Lung (tissue), 11 donors: ENCODE measurements at regions not wholly inside any gene's neighbourhood (a gene's known extent, or its start where the extent isn't known, plus 50 kb on each side); places are given as distances from the start of the nearest gene placed in this dataset.

Experiments used
- ATAC-seq: fragments of 200-7000 bp; cut with Tn5 transposase; one replicate; pipeline ENCODE4 v1.9.1; 2020; ENCODE audit warnings: moderate number of reproducible peaks; ENCODE audit not compliant: insufficient read depth, low FRiP score
- DNase-seq, 3 donors: peaks; one replicate each; pipeline ENCODE4 v3.0.0-alpha.2; 2013 to 2017
- H3K27ac ChIP-seq, 2 donors: one replicate each; pipeline ENCODE4 v1.5.1; 2013; ENCODE audit warnings: mild to moderate bottlenecking in 2 of 2, moderate library complexity in 2 of 2, control low read depth in 1 of 2, inconsistent platforms in 1 of 2, low read depth in 1 of 2, low read length in 1 of 2
- H3K27me3 ChIP-seq, 3 donors: one replicate each; pipeline ENCODE4 v1.5.1; 2013; ENCODE audit warnings: low read length in 2 of 3; ENCODE audit not compliant: control insufficient read depth in 3 of 3, insufficient read depth in 3 of 3
- H3K36me3 ChIP-seq, 4 donors: one replicate each; pipeline ENCODE4 v1.5.1; 2013; ENCODE audit warnings: low read length in 4 of 4, mild to moderate bottlenecking in 1 of 4, moderate library complexity in 1 of 4; ENCODE audit not compliant: control insufficient read depth in 4 of 4, insufficient read depth in 4 of 4
- H3K4me1 ChIP-seq, 5 donors: one replicate each; pipeline ENCODE4 v1.5.1; 2013; ENCODE audit warnings: low read length in 5 of 5, mild to moderate bottlenecking in 2 of 5, moderate library complexity in 1 of 5; ENCODE audit not compliant: control insufficient read depth in 5 of 5, insufficient read depth in 5 of 5
- H3K4me3 ChIP-seq: one replicate; pipeline ENCODE4 v1.5.1; 2013; ENCODE audit warnings: mild to moderate bottlenecking, control low read depth, moderate library complexity
- H3K9ac ChIP-seq, 2 donors: one replicate each; pipeline ENCODE4 v1.5.1; 2013; ENCODE audit warnings: low read length in 2 of 2, control low read depth in 1 of 2; ENCODE audit not compliant: insufficient read depth in 1 of 2
- H3K9me3 ChIP-seq, 4 donors: one replicate each; pipeline ENCODE4 v1.5.1; 2013; ENCODE audit warnings: low read length in 3 of 4, mild to moderate bottlenecking in 1 of 4, moderate library complexity in 1 of 4; ENCODE audit not compliant: control insufficient read depth in 4 of 4, insufficient read depth in 3 of 4
- WGBS, 2 donors: extraction: QIAGEN DNeasy Blood & Tissue Kit; methylation state at CpG; one replicate each; pipeline ENCODE4 v1.1.7; 2013; 5-methylcytosine and 5-hydroxymethylcytosine counted together
- TF ChIP-seq, protein P1 (sequence below): IDR thresholded peaks from 2 replicates; pipeline ENCODE4 v1.5.1; 2012; ENCODE audit warnings: mild to moderate bottlenecking; ENCODE audit errors: control extremely low read depth, extremely low read depth
- donor health status: control.
- donor health status: control.
- donor health status: Bipolar disorder and iron deficiency.
- donor health status: healthy.
- donor health status: DM: yes; HTN: yes; CAD: no.

DNA sequence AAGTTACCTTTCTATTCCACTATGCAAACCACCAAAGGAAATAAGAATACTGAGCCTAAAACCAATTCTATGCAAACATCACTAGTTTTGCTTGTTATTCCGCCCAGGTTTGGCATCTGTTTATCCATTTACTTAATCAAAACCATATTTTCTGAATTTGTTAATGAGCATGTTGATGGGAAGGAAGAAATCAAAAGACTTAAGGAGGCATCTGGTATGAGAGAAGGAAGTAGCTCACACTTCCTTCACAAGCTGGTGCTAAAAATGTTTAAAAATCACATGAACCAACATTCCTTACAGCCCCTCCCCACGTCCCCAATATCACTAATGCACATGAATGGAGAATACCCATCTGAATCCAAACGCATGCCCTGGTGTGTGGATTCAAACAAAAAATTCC lies 52.0 kb upstream of the PRKAR2B start:
- H3K9me3 ChIP-seq, result peaks cover 0 to 2% (median 0%) of the 10 kb centered on the region in 4 donors
- H3K36me3 ChIP-seq, result no peaks in the 10 kb centered on the region
- no peaks in the 10 kb centered on the region for H3K27me3 ChIP-seq
- no peak overlapping the region for H3K9ac ChIP-seq
- no peaks in the 10 kb centered on the region for H3K4me1 ChIP-seq
- ATAC-seq, result no peak
- TF ChIP-seq, protein P1, sequence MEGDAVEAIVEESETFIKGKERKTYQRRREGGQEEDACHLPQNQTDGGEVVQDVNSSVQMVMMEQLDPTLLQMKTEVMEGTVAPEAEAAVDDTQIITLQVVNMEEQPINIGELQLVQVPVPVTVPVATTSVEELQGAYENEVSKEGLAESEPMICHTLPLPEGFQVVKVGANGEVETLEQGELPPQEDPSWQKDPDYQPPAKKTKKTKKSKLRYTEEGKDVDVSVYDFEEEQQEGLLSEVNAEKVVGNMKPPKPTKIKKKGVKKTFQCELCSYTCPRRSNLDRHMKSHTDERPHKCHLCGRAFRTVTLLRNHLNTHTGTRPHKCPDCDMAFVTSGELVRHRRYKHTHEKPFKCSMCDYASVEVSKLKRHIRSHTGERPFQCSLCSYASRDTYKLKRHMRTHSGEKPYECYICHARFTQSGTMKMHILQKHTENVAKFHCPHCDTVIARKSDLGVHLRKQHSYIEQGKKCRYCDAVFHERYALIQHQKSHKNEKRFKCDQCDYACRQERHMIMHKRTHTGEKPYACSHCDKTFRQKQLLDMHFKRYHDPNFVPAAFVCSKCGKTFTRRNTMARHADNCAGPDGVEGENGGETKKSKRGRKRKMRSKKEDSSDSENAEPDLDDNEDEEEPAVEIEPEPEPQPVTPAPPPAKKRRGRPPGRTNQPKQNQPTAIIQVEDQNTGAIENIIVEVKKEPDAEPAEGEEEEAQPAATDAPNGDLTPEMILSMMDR, result no peak
- DNase-seq, result no peak
- WGBS, 2 donors, result 58 to 63% methylated on average over 3 of the region's 3 CpGs
- H3K4me3 ChIP-seq, result no peak overlapping the region
- H3K27ac ChIP-seq, result no peak overlapping the region
